CD14-positive monocyte (primary cell): ENCODE measurements at regions not wholly inside any gene's neighbourhood (a gene's known extent, or its start where the extent isn't known, plus 50 kb on each side); places are given as distances from the start of the nearest gene placed in this dataset.

Experiments
- DNase-seq, 3 donors: peaks; one replicate each; pipeline ENCODE4 v3.0.0-alpha.2; 2011 to 2022
- H2AFZ ChIP-seq: 2 replicates; pipeline ENCODE4 v1.6.0; 2012; ENCODE audit warnings: mild to moderate bottlenecking, low read depth, low read length, inconsistent platforms; ENCODE audit not compliant: insufficient read depth, poor library complexity, severe bottlenecking
- H3K27ac ChIP-seq, 2 donors: 1 replicate in 1 of 2; 2 replicates in 1 of 2; pipeline ENCODE4 v1.5.1; 2012 to 2013; ENCODE audit warnings: low read length in 2 of 2, control low read depth in 1 of 2, inconsistent platforms in 1 of 2, low read depth in 1 of 2, mild to moderate bottlenecking in 1 of 2
- H3K27me3 ChIP-seq, 2 donors: one replicate each; pipeline versions ENCODE4 v1.6.0 to v1.6.1; 2011 to 2013; ENCODE audit warnings: low read length in 2 of 2; ENCODE audit not compliant: control insufficient read depth in 2 of 2, insufficient read depth in 2 of 2
- H3K36me3 ChIP-seq, 2 donors: replicated peaks in 1 of 2; 1 replicate in 1 of 2; 2 replicates in 1 of 2; pipeline versions ENCODE4 v1.5.1 to v1.6.1; 2012 to 2013; ENCODE audit warnings: low read length in 2 of 2, control low read depth in 1 of 2, inconsistent platforms in 1 of 2, mild to moderate bottlenecking in 1 of 2; ENCODE audit not compliant: insufficient read depth in 2 of 2, control insufficient read depth in 1 of 2
- H3K4me1 ChIP-seq, 2 donors: 1 replicate in 1 of 2; 2 replicates in 1 of 2; pipeline versions ENCODE4 v1.5.1 to v1.6.1; 2012 to 2013; ENCODE audit warnings: low read length in 2 of 2, control low read depth in 1 of 2, inconsistent platforms in 1 of 2, mild to moderate bottlenecking in 1 of 2, moderate library complexity in 1 of 2; ENCODE audit not compliant: insufficient read depth in 2 of 2, control insufficient read depth in 1 of 2
- H3K4me2 ChIP-seq: replicated peaks from 2 replicates; pipeline ENCODE3; 2012; ENCODE audit warnings: low read length, moderate library complexity, mild to moderate bottlenecking; ENCODE audit not compliant: poor library complexity, severe bottlenecking; ENCODE audit errors: extremely low read depth
- H3K4me3 ChIP-seq, 3 experiments: fragments of 200-600 bp in 1 of 3; sonication (generic) in 1 of 3; replicated peaks in 1 of 3; 1 replicate in 2 of 3; 2 replicates in 1 of 3; pipeline ENCODE4 v1.5.1; 2011 to 2013; ENCODE audit warnings: low read length in 3 of 3, mild to moderate bottlenecking in 3 of 3, control low read depth in 2 of 3, low read depth in 2 of 3, inconsistent platforms in 1 of 3, moderate library complexity in 1 of 3
- H3K79me2 ChIP-seq: 2 replicates; pipeline ENCODE4 v1.6.0; 2012; ENCODE audit warnings: mild to moderate bottlenecking, control low read depth, inconsistent platforms, low read length, moderate library complexity; ENCODE audit not compliant: insufficient read depth
- H3K9ac ChIP-seq: 2 replicates; pipeline ENCODE4 v1.6.0; 2017; ENCODE audit warnings: low read length, mild to moderate bottlenecking; ENCODE audit not compliant: insufficient read depth, poor library complexity, severe bottlenecking
- H3K9me3 ChIP-seq, 2 donors: replicated peaks in 1 of 2; 1 replicate in 1 of 2; 2 replicates in 1 of 2; pipeline versions ENCODE4 v1.5.1 to v1.6.1; 2012 to 2013; ENCODE audit warnings: low read length in 2 of 2, control low read depth in 1 of 2; ENCODE audit not compliant: control insufficient read depth in 1 of 2, insufficient read depth in 1 of 2
- H4K20me1 ChIP-seq: 2 replicates; pipeline ENCODE4 v1.6.0; 2012; ENCODE audit warnings: mild to moderate bottlenecking, low read length, control low read depth, moderate library complexity; ENCODE audit not compliant: insufficient read depth
- H3K27ac Mint-ChIP-seq, 7 donors: one replicate each; pipeline ENCODE4 v1.8.0; 2020; ENCODE audit warnings: mild to moderate bottlenecking in 7 of 7, mixed read lengths in 7 of 7, moderate library complexity in 6 of 7, inconsistent platforms in 2 of 7
- H3K27me3 Mint-ChIP-seq, 3 donors: one replicate each; pipeline ENCODE4 v1.8.0; 2021 to 2022; ENCODE audit warnings: low read depth in 3 of 3, mild to moderate bottlenecking in 3 of 3, mixed read lengths in 3 of 3, moderate library complexity in 3 of 3, inconsistent platforms in 1 of 3
- H3K36me3 Mint-ChIP-seq, 2 donors: one replicate each; pipeline ENCODE4 v1.8.0; 2020; ENCODE audit warnings: mixed read lengths in 2 of 2, inconsistent platforms in 1 of 2, mild to moderate bottlenecking in 1 of 2
- H3K4me1 Mint-ChIP-seq: one replicate; pipeline ENCODE4 v1.8.0; 2020; ENCODE audit warnings: mild to moderate bottlenecking, mixed read lengths
- H3K4me3 Mint-ChIP-seq, 2 donors: one replicate each; pipeline ENCODE4 v1.8.0; 2020; ENCODE audit warnings: mild to moderate bottlenecking in 2 of 2, mixed read lengths in 2 of 2, moderate library complexity in 1 of 2
- H3K9me3 Mint-ChIP-seq, 7 donors: one replicate each; pipeline ENCODE4 v1.8.0; 2020 to 2022; ENCODE audit warnings: mixed read lengths in 7 of 7, mild to moderate bottlenecking in 6 of 7, moderate library complexity in 6 of 7, inconsistent platforms in 2 of 7
- CTCF ChIP-seq: fragments of 200-600 bp; IDR thresholded peaks from one replicate; pipeline ENCODE4 v1.8.0; 2022; ENCODE audit warnings: antibody characterized with exemption, mild to moderate bottlenecking
- WGBS: methylation state at CpG from one replicate; pipeline ENCODE4 v1.1.5; 2013; ENCODE audit warnings: missing lambda C conversion rate; ENCODE audit not compliant: insufficient coverage; 5-methylcytosine and 5-hydroxymethylcytosine counted together
- intact Hi-C, 2 donors: fragments of 100-400 bp; cut with micrococcal nuclease; formaldehyde crosslinking; loops; one replicate each; pipeline versions ENCODE4 v1.15.0 to v1.15.1; 2023

GRCh38 chr2:150974234-150974633, 287.4 kb downstream of the RBM43 start:
- H3K27ac ChIP-seq: no peak overlapping the region
- Mint-ChIP-seq H3K27ac (no peak overlapping the region), H3K9me3 (peaks cover 0 to 3% (median 0%) of the 10 kb centered on the region in 7 donors), H3K4me3 (no peak overlapping the region), H3K27me3 (peaks cover 0 to 2% (median 0%) of the 10 kb centered on the region in 3 donors), H3K36me3 (no peaks in the 10 kb centered on the region), H3K4me1 (no peaks in the 10 kb centered on the region)
- no peak overlapping the region for H3K4me2 ChIP-seq
- no peaks in the 10 kb centered on the region for H3K4me1 ChIP-seq
- H3K4me3 ChIP-seq: no peak overlapping the region
- no peaks in the 10 kb centered on the region for H3K27me3 ChIP-seq
- no peak for DNase-seq
- no peak overlapping the region for H2AFZ ChIP-seq
- no peaks in the 10 kb centered on the region for H3K36me3 ChIP-seq
- H3K9me3 ChIP-seq: no peaks in the 10 kb centered on the region
- H3K79me2 ChIP-seq: no peaks in the 10 kb centered on the region
- no peak for TF ChIP-seq CTCF
- intact Hi-C loops: no loop called here
- no peaks in the 10 kb centered on the region for H4K20me1 ChIP-seq
- no peak overlapping the region for H3K9ac ChIP-seq
- no CpG with 5 or more reads among the region's 1 CpG for WGBS

GRCh38 chr2:150971910-150972309, 289.8 kb downstream of the RBM43 start:
- H3K9me3 ChIP-seq: no peaks in the 10 kb centered on the region
- no peak overlapping the region for H3K4me3 ChIP-seq
- no peaks in the 10 kb centered on the region for H3K4me1 ChIP-seq
- H3K36me3 ChIP-seq: no peaks in the 10 kb centered on the region
- H2AFZ ChIP-seq: no peak overlapping the region
- H3K36me3 Mint-ChIP-seq: no peaks in the 10 kb centered on the region
- H3K4me3 Mint-ChIP-seq: no peak overlapping the region
- H3K9ac ChIP-seq: no peak overlapping the region
- no peaks in the 10 kb centered on the region for H3K79me2 ChIP-seq
- no peak overlapping the region for H3K4me2 ChIP-seq
- H3K4me1 Mint-ChIP-seq: no peaks in the 10 kb centered on the region
- no peaks in the 10 kb centered on the region for H3K27me3 Mint-ChIP-seq
- 100% methylated on average over 1 of the region's 3 CpGs for WGBS
- no peaks in the 10 kb centered on the region for H4K20me1 ChIP-seq
- H3K9me3 Mint-ChIP-seq: peaks cover 0 to 3% (median 0%) of the 10 kb centered on the region in 7 donors
- H3K27ac Mint-ChIP-seq: no peak overlapping the region
- H3K27me3 ChIP-seq: no peaks in the 10 kb centered on the region
- H3K27ac ChIP-seq: no peak overlapping the region
- DNase-seq: no peak
- no peak for TF ChIP-seq CTCF
- intact Hi-C loops: no loop called here
